ENCODE measurements at regions not wholly inside any gene's neighbourhood (a gene's known extent, or its start where the extent isn't known, plus 50 kb on each side); places are given as distances from the start of the nearest gene placed in this dataset.

GRCh38 chr15:81558056-81558455 is 184.0 kb upstream of the TMC3 start:
- TF ChIP-seq POU2F2 (IDR thresholded peaks at IDR 0.05; ENCODE audit: low read depth, low read length) (no peak), POLR2AphosphoS5 (IDR thresholded peaks at IDR 0.05; ENCODE audit: low read depth, low read length) (no peak)

Measured in GM12891 (cell line).